ENCODE measurements at regions not wholly inside any gene's neighbourhood (a gene's known extent, or its start where the extent isn't known, plus 50 kb on each side); places are given as distances from the start of the nearest gene placed in this dataset.
"Not testable (repeated sequence)": the region's sequence is repeated elsewhere in the genome, so short reads cannot be mapped to it uniquely, and the experiment has no call there.

GRCh38 chr14:49946320-49947141 is 53.6 kb downstream of the ARF6 start:
- DNase-seq, result peak; percentile 49

DNA sequence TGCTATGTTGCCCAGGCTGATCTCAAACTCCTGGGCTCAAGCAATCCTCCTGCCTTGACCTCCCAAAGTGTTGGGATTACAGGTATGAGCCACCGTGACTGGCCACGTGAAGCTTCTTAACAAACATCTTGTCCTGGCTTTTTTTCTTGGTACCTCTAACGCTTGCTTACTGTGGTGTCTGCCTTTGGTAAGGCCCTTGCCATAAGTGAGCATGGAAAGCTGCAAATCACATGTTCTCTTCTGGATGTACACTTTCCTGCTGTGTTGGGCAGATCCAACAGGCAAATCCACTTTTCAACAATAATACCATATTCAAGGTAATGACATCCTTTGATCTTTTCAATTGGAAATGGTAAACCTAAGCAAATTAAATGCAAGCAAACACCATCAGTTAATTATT is 54.6 kb downstream of the ARF6 start:
- DNase-seq, result no peak

GRCh38 chr14:49950275-49951228 is 57.7 kb downstream of the ARF6 start:
- DNase-seq, result peak; percentile 11

GRCh38 chr14:49951229-49951607 is 58.3 kb downstream of the ARF6 start:
- DNase-seq, result no peak

DNA sequence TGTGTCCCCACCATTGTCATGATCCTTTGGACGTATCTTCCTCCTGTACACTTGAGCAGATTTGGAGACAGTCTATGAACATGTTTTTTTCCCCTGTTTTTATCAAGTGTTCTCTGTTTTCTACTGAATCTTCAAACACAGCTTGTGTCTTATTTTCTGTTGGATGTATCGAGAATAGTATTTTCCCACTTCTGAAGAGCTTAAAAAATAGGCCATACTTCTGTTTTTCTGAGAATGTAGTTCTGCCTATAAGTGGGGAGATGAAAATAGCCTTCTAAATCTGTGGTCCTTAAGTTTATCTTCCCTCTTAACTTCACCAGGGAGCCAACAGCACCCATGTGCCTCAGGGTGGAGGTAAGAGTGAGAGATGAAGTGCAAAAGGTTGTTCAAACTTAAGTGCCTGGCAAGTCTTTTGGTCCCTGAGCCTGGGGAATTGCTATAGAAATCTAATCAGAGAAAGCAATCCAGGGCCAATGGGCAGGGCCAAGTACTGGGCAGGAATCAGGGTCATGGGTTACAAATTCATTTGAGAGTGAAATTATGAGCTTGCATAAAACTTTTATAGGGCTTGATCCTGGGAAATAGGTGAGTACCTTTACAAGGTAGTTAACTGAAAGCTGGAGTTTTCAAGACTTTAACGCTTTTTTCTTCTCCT is 58.9 kb downstream of the ARF6 start:
- no peak for DNase-seq

DNA sequence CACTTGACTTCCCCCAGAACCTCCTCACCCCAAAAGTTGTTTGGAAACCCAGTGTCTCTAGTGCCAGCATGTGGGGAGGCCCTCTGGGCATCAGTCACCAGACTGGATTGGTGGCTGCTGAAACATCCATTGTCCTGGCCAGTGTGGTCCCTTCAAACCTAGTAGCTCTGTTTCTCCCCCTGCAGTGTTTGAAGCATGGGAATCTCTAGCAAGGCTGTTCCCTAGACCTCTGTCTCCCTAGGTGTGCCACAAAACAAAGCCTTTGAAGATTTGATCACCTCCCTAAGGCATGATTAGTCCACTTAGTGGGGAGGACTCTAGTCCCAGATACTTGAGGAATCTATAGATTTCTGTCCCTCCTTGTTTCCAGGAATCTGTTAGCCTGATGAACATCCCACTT is 60.3 kb downstream of the ARF6 start:
- no peak for DNase-seq

DNA sequence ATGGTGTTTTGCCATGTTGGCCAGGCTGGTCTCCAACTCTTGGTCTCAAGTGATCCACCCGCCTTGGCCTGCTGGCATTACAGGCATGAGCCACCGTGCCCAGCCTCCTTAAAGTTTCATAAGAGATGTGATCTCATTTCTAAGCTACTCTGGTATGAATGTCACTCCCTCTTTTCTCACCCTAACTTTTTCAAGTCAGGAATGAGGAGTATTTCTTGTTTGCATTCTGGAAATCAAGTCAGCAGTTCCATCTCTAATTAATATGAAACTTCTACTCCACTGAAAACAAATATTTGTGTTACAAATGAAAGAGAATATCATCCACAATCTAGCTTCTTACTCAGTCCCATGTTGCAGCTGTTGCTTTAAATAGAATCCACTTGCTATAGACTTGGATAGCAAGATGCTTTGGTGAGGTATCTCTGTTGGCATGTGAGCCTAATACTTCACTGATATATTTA is 61.3 kb downstream of the ARF6 start:
- peak; percentile 51 for DNase-seq

DNA sequence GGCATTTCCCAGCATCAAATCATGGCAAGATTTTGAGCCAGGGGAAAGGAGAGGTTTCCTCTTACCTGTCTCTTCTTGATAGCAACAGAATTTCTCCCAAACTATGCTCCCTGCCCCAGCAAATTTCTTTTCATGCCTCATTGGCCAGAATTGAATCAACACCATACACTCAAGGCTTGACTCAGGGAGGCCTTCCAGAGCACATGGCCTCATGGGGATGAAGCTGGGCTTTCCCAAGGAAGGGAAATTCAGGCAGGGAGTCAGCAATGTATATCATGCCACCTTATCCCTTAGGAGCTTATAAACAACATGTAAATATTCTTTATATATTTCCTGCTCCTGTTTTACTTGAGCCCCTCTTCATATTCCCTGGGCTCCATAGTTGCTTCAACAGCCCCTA is 62.1 kb downstream of the ARF6 start:
- DNase-seq, result no peak

- DNase-seq, result no peak
Measured at GRCh38 chr14:49957089-49957852, 64.4 kb downstream of the ARF6 start.

GRCh38 chr14:49959822-49960408 is 67.0 kb downstream of the ARF6 start:
- no peak for DNase-seq

- DNase-seq, result no peak
Measured at GRCh38 chr14:49960453-49960852, 67.6 kb downstream of the ARF6 start.

DNA sequence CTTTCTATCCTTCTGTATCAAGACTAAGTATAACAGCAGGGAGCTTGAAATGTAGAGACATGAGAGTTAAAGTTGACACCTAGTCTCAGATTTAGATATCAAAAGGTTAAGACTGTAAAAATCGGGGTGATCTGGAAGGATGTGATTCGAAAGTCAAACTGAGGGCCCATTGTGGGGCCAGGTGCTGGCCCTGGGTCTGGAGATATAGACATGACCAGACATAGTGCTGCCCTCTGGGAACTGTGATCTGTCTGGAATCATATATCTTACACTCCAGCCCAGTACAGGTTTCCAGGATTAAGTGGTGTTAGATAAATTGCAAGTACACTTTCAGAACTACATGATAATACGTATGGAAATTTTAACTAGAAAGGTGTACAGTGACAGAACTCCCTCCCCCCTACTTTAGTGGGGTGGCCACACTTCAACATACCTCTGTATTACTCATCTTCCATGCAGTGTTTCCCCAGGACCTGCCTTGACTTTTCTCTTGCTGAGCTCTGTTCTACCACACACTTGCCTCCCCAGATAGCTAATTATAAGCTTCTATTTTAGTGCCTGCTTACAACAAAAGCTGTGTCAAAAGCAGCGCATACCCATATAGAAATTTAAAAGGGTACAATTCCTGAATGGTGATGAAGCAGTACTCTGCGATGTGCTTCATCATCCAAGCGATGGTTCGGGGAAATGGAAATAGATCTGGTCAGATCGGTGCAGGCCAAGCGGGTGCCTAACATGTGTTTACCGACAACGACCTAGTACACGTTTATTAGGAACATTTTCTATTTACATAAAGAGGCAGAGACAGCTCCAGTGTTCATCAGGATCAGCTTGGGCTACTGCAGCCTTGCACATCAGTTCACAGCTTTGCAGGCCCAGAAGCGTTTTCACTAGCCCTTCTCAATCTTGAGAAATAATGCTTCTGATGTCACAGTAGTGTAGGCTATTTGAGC is 68.7 kb downstream of the ARF6 start:
- peak; percentile 51 for DNase-seq

DNA sequence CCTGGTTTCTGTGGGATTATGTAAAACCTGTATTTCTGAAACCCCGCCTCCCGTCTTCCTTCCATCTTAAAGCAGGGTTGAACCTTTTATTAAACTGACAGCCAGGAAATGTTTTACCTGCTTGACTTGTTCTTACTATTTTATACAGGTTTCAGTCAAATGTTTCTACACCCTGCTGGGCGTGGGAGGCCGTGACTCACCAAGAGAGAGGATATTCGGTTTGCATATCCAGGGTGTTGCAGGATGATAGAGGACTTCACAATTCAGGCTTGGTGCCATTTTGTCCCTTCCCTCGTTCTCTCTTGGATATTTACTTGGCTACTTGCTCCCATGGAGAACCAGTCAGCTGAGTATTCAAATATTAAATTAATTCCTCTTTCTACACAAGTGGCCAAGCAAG is 69.7 kb downstream of the ARF6 start:
- peak; percentile 62 for DNase-seq

DNA sequence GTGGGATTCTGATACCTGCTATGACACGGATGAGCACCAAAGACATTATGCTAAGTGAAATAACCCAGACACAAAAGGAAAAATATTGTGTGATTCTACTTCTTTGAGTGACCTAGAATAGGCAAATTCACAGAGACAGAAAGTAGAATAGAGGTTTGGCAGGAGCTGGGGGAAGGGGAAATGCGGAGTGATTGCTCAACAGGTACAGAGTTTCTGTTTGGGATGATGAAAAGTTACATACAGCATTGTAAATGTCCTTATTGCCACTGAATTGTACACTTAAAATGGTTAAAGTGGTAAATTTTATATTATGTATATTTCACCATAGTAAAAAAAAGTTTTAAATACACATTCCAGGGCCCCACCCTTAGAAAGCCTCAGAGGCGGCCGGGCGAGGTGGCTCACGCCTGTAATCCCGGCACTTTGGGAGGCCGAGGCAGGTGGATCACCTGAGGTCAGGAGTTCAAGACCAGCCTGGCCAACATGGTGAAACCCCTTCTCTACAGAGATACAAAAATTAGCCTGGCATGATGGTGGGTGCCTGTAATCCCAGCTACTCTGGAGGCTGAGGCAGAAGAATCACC is 72.3 kb downstream of the ARF6 start:
- DNase-seq, result not testable (repeated sequence)

GRCh38 chr14:49966304-49966809 is 73.5 kb downstream of the ARF6 start:
- DNase-seq, result peak; percentile 65

DNA sequence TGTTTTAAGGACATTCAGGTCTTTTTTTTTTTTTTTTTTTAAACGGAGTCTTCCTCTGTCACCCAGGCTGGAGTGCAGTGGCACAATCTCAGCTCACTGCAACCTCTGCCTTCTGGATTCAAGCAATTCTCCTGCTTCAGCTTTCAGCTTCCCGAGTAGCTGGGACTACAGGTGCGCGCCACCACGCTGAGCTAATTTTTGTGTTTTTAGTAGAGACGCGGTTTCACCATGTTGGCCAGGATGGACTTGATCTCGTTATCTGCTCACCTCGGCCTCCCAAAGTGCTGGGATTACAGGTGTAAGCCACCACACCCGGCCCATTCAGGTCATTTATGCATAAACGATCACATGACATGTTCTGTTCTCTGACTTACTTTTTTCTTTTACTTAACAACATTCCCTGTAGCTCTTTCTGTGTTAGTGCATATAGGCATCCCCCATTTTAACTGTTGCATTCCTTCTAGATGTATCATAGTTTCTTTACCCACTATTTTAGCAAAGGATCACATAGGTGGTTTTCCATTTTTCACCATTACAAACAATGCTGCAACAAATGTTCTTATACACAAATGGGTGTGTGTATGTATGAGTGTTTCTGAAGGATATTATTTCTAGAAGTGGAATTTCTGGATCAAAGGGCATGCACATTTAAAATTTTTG is 74.2 kb downstream of the ARF6 start:
- DNase-seq, result no peak

GRCh38 chr14:49969961-49970360 is 77.1 kb downstream of the ARF6 start:
- no peak for DNase-seq

DNA sequence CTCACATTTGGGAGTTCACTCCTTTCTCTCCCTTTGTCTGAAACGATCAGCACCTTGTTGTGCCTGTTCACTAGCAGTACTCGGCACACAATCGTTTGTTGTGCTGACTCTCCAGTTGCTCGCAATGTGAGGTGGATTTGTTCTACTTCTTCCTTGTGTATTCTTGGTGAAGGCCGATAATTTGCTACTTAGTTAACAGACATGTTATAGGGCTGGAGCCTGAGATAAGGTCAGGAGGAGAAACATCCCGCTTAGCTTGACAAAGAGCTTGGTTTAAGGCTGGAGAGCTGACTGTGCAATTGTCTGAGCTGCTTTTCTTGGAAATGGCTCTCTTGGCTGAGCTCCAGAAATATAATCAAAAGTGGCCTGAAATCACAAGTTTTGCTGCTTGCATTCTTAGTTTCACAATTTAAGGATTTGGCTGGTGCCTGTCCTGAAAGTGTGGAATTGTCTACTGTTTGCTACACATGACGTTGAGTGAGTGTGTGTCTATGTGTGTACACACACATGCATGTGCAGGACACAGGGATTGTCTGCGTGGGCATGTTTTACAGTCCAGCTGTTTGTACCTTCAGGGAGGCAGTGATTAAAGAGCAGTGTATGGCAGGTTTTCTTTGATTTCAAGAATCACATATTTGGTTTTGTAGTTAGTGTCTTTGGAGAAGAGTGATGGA is 77.7 kb downstream of the ARF6 start:
- no peak for DNase-seq

Data from NCI-H226 (cell line).